Pancreas (tissue), 10 donors: ENCODE measurements at regions not wholly inside any gene's neighbourhood (a gene's known extent, or its start where the extent isn't known, plus 50 kb on each side); places are given as distances from the start of the nearest gene placed in this dataset.
A peak's percentile ranks its signal among the peaks of the same experiment; 100 is the strongest.

ENCODE experiments used
- ATAC-seq, 4 donors: fragments of 200-7000 bp; cut with Tn5 transposase; one replicate each; pipeline versions ENCODE4 v1.8.0 to v1.9.1; 2020; ENCODE audit warnings: mild to moderate bottlenecking in 4 of 4, moderate library complexity in 4 of 4
- DNase-seq, 6 donors: peaks; one replicate each; pipeline ENCODE4 v3.0.0-alpha.2; 2020
- FAIRE-seq: peaks from 2 replicates; lab custom pipeline; 2012; peaks lifted over from hg19 to GRCh38; lab: Jason Lieb, UNC
- H3K27ac ChIP-seq, 4 donors: fragments of 200-600 bp; sonication (generic); 1 replicate in 3 of 4; 2 replicates in 1 of 4; pipeline versions ENCODE4 v1.5.0 to v1.8.0; 2020
- H3K27me3 ChIP-seq, 4 donors: fragments of 200-600 bp; one replicate each; pipeline ENCODE4 v1.8.0; 2021
- H3K36me3 ChIP-seq, 3 donors: fragments of 200-600 bp; sonication (generic) in 1 of 3; one replicate each; pipeline versions ENCODE4 v1.5.0 to v1.8.0; 2020 to 2021
- H3K4me1 ChIP-seq, 3 donors: fragments of 200-600 bp; one replicate each; pipeline ENCODE4 v1.8.0; 2021
- H3K4me3 ChIP-seq, 4 donors: fragments of 200-600 bp; sonication (generic) in 2 of 4; one replicate each; pipeline versions ENCODE4 v1.5.0 to v1.8.0; 2020 to 2021
- H3K9me3 ChIP-seq, 4 donors: fragments of 200-600 bp; one replicate each; pipeline ENCODE4 v1.8.0; 2021
- CTCF ChIP-seq, 4 donors: fragments of 200-600 bp; sonication (generic) in 3 of 4; IDR thresholded peaks; one replicate each; pipeline versions ENCODE4 v1.5.0 to v1.8.0; 2021; ENCODE audit warnings: antibody characterized with exemption in 4 of 4
- WGBS, 2 donors: extraction: QIAGEN DNeasy Blood & Tissue Kit; methylation state at CpG; one replicate each; pipeline ENCODE4 v1.1.7; 2013; 5-methylcytosine and 5-hydroxymethylcytosine counted together
- intact Hi-C, 3 donors: fragments of 100-400 bp; cut with DNase I; formaldehyde crosslinking; loops; one replicate each; pipeline versions ENCODE4 v1.11.1 to v1.14.2; 2022
- donor health status: healthy with polysubstance abuse.
- donor health status: DM: no; HTN: no; CAD: no; lungs with moderate emphysema.
- donor health status: DM: no; HTN: no; CAD: no.
- donor health status: control.
- donor health status: control.
- donor health status: Bipolar disorder and iron deficiency.
- donor health status: DM: yes; HTN: yes; CAD: no.
- donor health status: DM: no; HTN: no; CAD: no.
- donor health status: DM: no; HTN: no; CAD: no.
- donor health status: DM: yes; HTN: yes; CAD: no.

GRCh38 chr1:228684607-228685006 lies 50.7 kb upstream of the RHOU start:
- Histone ChIP-seq H3K9me3 (no peaks in the 10 kb centered on the region), H3K4me3 (no peak overlapping the region), H3K27ac (no peak overlapping the region), H3K4me1 (no peaks in the 10 kb centered on the region), H3K27me3 (peaks cover 0 to 4% (median 0%) of the 10 kb centered on the region in 4 donors), H3K36me3 (no peaks in the 10 kb centered on the region)
- DNase-seq (no peak), ATAC-seq (peak in 2 of 4 donors; percentile 52 to 54), FAIRE-seq (no peak)
- no peak for TF ChIP-seq CTCF (IDR thresholded peaks at IDR 0.05)
- 70 to 79% methylated on average over 7 of the region's 7 CpGs for WGBS, 2 donors
- intact Hi-C loops, result loop anchor here in 1 of 3 donors (10.0 kb wide), 1 partner anchor 540 kb away; no protein-coding TSS in a partner anchor

GRCh38 chr1:228685081-228685660 lies 50.1 kb upstream of the RHOU start:
- Histone ChIP-seq H3K9me3 (no peaks in the 10 kb centered on the region), H3K27me3 (peaks cover 0 to 4% (median 0%) of the 10 kb centered on the region in 4 donors), H3K27ac (no peak overlapping the region), H3K4me3 (no peak overlapping the region), H3K36me3 (no peaks in the 10 kb centered on the region), H3K4me1 (no peaks in the 10 kb centered on the region)
- DNase-seq (no peak), FAIRE-seq (no peak), ATAC-seq (no peak)
- no peak for TF ChIP-seq CTCF (IDR thresholded peaks at IDR 0.05)
- 90 to 95% methylated on average over 1 of the region's 1 CpG for WGBS, 2 donors
- intact Hi-C loops, result loop anchor here in 1 of 3 donors (10.0 kb wide), 1 partner anchor 540 kb away; no protein-coding TSS in a partner anchor
